ENCODE measurements at regions not wholly inside any gene's neighbourhood (a gene's known extent, or its start where the extent isn't known, plus 50 kb on each side); places are given as distances from the start of the nearest gene placed in this dataset.

GRCh38 chr4:159743971-159744370, 641.1 kb downstream of the RAPGEF2 start:
- no peak overlapping the region for H2BK20ac ChIP-seq (ENCODE audit: low read length)
- ChIA-PET POLR2A (ENCODE audit: partially characterized antibody) (no interaction called here), CTCF (ENCODE audit: partially characterized antibody) (no interaction called here)
- H2BK120ac ChIP-seq (replicated peaks; ENCODE audit: low read depth, low read length) = no peak overlapping the region
- H4K8ac ChIP-seq (ENCODE audit: extremely low read depth, insufficient read depth, low read length) = no peak overlapping the region
- no peak overlapping the region for H3K23ac ChIP-seq (ENCODE audit: insufficient read length)
- H3K27ac ChIP-seq (ENCODE audit: low read depth, low read length) = no peak overlapping the region
- TF ChIP-seq GTF2F1 (IDR thresholded peaks at IDR 0.05; ENCODE audit: borderline replicate concordance, low read depth, low read length) (no peak), POLR2A (IDR thresholded peaks at IDR 0.05; ENCODE audit: control extremely low read depth in 1 of 2, low read depth in 2 of 2, low read length in 2 of 2) (no peak), SIN3A (conservative IDR thresholded peaks at IDR 0.05 in 1 of 2, IDR thresholded peaks at IDR 0.05 in 1 of 2; ENCODE audit: low read depth in 1 of 2, low read length in 2 of 2) (no peak), SIX5 (IDR thresholded peaks at IDR 0.05; ENCODE audit: low read depth, low read length) (no peak), TCF12 (IDR thresholded peaks at IDR 0.05; ENCODE audit: low read depth, low read length) (no peak), HDAC2 (IDR thresholded peaks at IDR 0.05; ENCODE audit: borderline replicate concordance in 1 of 2, low read depth in 2 of 2, low read length in 2 of 2) (no peak), KDM4A (IDR thresholded peaks at IDR 0.05; ENCODE audit: low read depth, low read length, severe bottlenecking) (no peak), CEBPB (IDR thresholded peaks at IDR 0.05; ENCODE audit: low read depth, low read length) (no peak), POU5F1 (IDR thresholded peaks at IDR 0.05; ENCODE audit: low read depth, low read length) (no peak), CTCF (IDR thresholded peaks at IDR 0.05; ENCODE audit: control extremely low read depth in 1 of 3, insufficient read depth in 1 of 3, low read depth in 1 of 3, low read length in 3 of 3) (no peak)
- no peak overlapping the region for H3K14ac ChIP-seq (ENCODE audit: insufficient read length)
- no peaks in the 10 kb centered on the region for H3K36me3 ChIP-seq (ENCODE audit: control insufficient read depth in 2 of 4, insufficient read depth in 4 of 4, low read length in 3 of 4)
- no peak overlapping the region for H3K9ac ChIP-seq (replicated peaks in 1 of 4; ENCODE audit: extremely low read depth in 1 of 4, low read depth in 3 of 4, low read length in 3 of 4)
- H3K79me2 ChIP-seq (ENCODE audit: control insufficient read depth in 1 of 2, insufficient read depth in 2 of 2, low read length in 2 of 2) = no peaks in the 10 kb centered on the region
- H3K56ac ChIP-seq (replicated peaks; ENCODE audit: insufficient read length, low read depth, low read length) = no peak overlapping the region
- no peak for FAIRE-seq
- H3K79me1 ChIP-seq (ENCODE audit: low read depth, low read length) = no peaks in the 10 kb centered on the region
- WGBS, 2 experiments (ENCODE audit: extremely low coverage in 1 of 2, insufficient coverage in 1 of 2, insufficient read length in 1 of 2, insufficient replicate concordance in 2 of 2, low coverage in 1 of 2, low lambda C conversion rate in 2 of 2, missing lambda C conversion rate in 1 of 2) = 51% methylated on average over 2 of the region's 2 CpGs; no CpG with 5 or more reads in 1 of the 2 experiments
- no peak overlapping the region for H2AK5ac ChIP-seq (ENCODE audit: low read depth, low read length)
- H3K4ac ChIP-seq (replicated peaks; ENCODE audit: insufficient read length, low read depth, low read length) = no peak overlapping the region
- no peak overlapping the region for H2BK12ac ChIP-seq (ENCODE audit: low read depth, low read length)
- H4K91ac ChIP-seq (replicated peaks; ENCODE audit: insufficient read length, low read length) = no peak overlapping the region
- H4K5ac ChIP-seq (ENCODE audit: insufficient read length, low read depth, low read length) = no peak overlapping the region
- no peaks in the 10 kb centered on the region for H4K20me1 ChIP-seq (replicated peaks in 1 of 2; ENCODE audit: control insufficient read depth in 1 of 2, insufficient read depth in 2 of 2, low read length in 2 of 2)
- H2BK15ac ChIP-seq (ENCODE audit: low read length) = no peak overlapping the region
- H3K4me3 ChIP-seq (ENCODE audit: extremely low read depth in 1 of 4, insufficient read depth in 2 of 4, low read depth in 3 of 4, low read length in 4 of 4) = no peak overlapping the region
- H2AFZ ChIP-seq (ENCODE audit: low read length) = no peak overlapping the region
- no peaks in the 10 kb centered on the region for H3K27me3 ChIP-seq (replicated peaks in 1 of 4; ENCODE audit: control insufficient read depth in 3 of 4, extremely low read depth in 1 of 4, insufficient read depth in 3 of 4, low read length in 3 of 4)
- no peaks in the 10 kb centered on the region for H3K4me1 ChIP-seq (replicated peaks in 1 of 4; ENCODE audit: control insufficient read depth in 3 of 4, insufficient read depth in 4 of 4, low read length in 3 of 4)
- 0 out of 4 replicates have a peak, but pooled peaks cover 0 to 2% of the 10 kb centered on the region in 2 experiments for H3K9me3 ChIP-seq (ENCODE audit: insufficient read depth in 2 of 2, low read depth in 1 of 2, low read length in 1 of 2)
- no peak overlapping the region for H2BK5ac ChIP-seq (ENCODE audit: low read depth, low read length)
- H3K4me2 ChIP-seq (ENCODE audit: insufficient read depth in 1 of 2, low read depth in 2 of 2, low read length in 2 of 2) = no peak overlapping the region
- H3K18ac ChIP-seq (ENCODE audit: extremely low read depth, low read length) = no peak overlapping the region
- H3K23me2 ChIP-seq (ENCODE audit: low read depth, low read length) = no peaks in the 10 kb centered on the region
- no peak for DNase-seq (ENCODE audit: low read depth in 1 of 2, low spot score in 2 of 2)

Data from H1 (cell line).